ENCODE measurements at regions not wholly inside any gene's neighbourhood (a gene's known extent, or its start where the extent isn't known, plus 50 kb on each side); places are given as distances from the start of the nearest gene placed in this dataset.
A peak's percentile ranks its signal among the peaks of the same experiment; 100 is the strongest.
"Not testable (repeated sequence)": the region's sequence is repeated elsewhere in the genome, so short reads cannot be mapped to it uniquely, and the experiment has no call there.

GRCh38 chr2:223294756-223295155 lies 242.8 kb downstream of the KCNE4 start:
- H3K27ac Mint-ChIP-seq (ENCODE audit: unreplicated experiment), result no peak overlapping the region
- Histone ChIP-seq H3K4me3 (ENCODE audit: insufficient read depth, low read depth, low read length) (no peak overlapping the region), H3K27ac (ENCODE audit: low read depth, low read length) (no peak overlapping the region), H3K36me3 (ENCODE audit: insufficient read depth, low read length) (no peaks in the 10 kb centered on the region), H3K9ac (ENCODE audit: low read length) (no peak overlapping the region), H3K79me2 (ENCODE audit: insufficient read depth, low read length) (no peaks in the 10 kb centered on the region), H4K20me1 (ENCODE audit: insufficient read depth, low read length) (no peaks in the 10 kb centered on the region), H3K4me1 (ENCODE audit: insufficient read depth, low read length) (no peaks in the 10 kb centered on the region), H3K27me3 (ENCODE audit: insufficient read depth, low read length) (no peaks in the 10 kb centered on the region), H3K9me3 (ENCODE audit: insufficient read depth, low read depth, low read length) (no peaks in the 10 kb centered on the region), H2AFZ (ENCODE audit: low read depth, low read length) (no peak overlapping the region), H3K4me2 (ENCODE audit: low read length) (no peak overlapping the region)
- peaks cover 13% of the 10 kb centered on the region for H3K9me3 Mint-ChIP-seq (ENCODE audit: unreplicated experiment)
- TF ChIP-seq CTCF (IDR thresholded peaks at IDR 0.05; ENCODE audit: insufficient read depth, low read depth, low read length) (no peak), EZH2 (IDR thresholded peaks at IDR 0.05; ENCODE audit: insufficient read depth, low read length) (no peak)
- no peaks in the 10 kb centered on the region for H3K36me3 Mint-ChIP-seq (ENCODE audit: low read depth, unreplicated experiment)
- no peaks in the 10 kb centered on the region for H3K4me1 Mint-ChIP-seq (ENCODE audit: low read depth, unreplicated experiment)
- H3K4me3 Mint-ChIP-seq (ENCODE audit: unreplicated experiment), result no peak overlapping the region
- H3K27me3 Mint-ChIP-seq (ENCODE audit: low read depth, unreplicated experiment), result no peaks in the 10 kb centered on the region
- DNase-seq (ENCODE audit: low read depth) (no peak), FAIRE-seq (no peak)

DNA sequence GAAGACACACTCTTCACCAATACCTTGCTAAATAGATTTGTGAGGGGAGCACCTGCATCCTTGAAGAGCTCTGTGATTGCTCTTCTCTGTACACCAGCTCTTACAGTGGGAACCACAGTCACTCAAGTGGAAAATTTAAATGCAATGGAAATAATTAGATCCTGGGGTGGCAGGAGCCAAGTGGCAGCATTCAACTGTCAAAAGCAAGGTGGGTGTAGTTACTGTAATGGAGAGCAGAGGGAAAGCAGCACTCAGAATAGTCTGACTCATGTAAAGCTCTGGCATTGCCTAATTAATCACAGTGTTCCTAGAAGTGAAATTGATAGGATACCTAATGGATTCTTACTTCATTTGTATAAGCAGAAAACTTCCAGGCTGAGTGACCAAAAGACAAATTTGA lies 245.8 kb downstream of the KCNE4 start:
- Histone ChIP-seq H3K4me3 (ENCODE audit: insufficient read depth, low read depth, low read length) (no peak overlapping the region), H3K9me3 (ENCODE audit: insufficient read depth, low read depth, low read length) (no peaks in the 10 kb centered on the region), H3K4me2 (ENCODE audit: low read length) (no peak overlapping the region), H3K4me1 (ENCODE audit: insufficient read depth, low read length) (no peaks in the 10 kb centered on the region), H3K79me2 (ENCODE audit: insufficient read depth, low read length) (no peaks in the 10 kb centered on the region), H4K20me1 (ENCODE audit: insufficient read depth, low read length) (no peaks in the 10 kb centered on the region), H3K27me3 (ENCODE audit: insufficient read depth, low read length) (no peaks in the 10 kb centered on the region), H2AFZ (ENCODE audit: low read depth, low read length) (no peak overlapping the region), H3K27ac (ENCODE audit: low read depth, low read length) (no peak overlapping the region), H3K36me3 (ENCODE audit: insufficient read depth, low read length) (no peaks in the 10 kb centered on the region), H3K9ac (ENCODE audit: low read length) (no peak overlapping the region)
- H3K27ac Mint-ChIP-seq (ENCODE audit: unreplicated experiment), result no peak overlapping the region
- H3K27me3 Mint-ChIP-seq (ENCODE audit: low read depth, unreplicated experiment), result no peaks in the 10 kb centered on the region
- DNase-seq (ENCODE audit: low read depth) (peak; percentile 55), FAIRE-seq (no peak)
- no peaks in the 10 kb centered on the region for H3K36me3 Mint-ChIP-seq (ENCODE audit: low read depth, unreplicated experiment)
- H3K4me1 Mint-ChIP-seq (ENCODE audit: low read depth, unreplicated experiment), result peaks cover 4% of the 10 kb centered on the region
- H3K4me3 Mint-ChIP-seq (ENCODE audit: unreplicated experiment), result no peak overlapping the region
- no peaks in the 10 kb centered on the region for H3K9me3 Mint-ChIP-seq (ENCODE audit: unreplicated experiment)
- TF ChIP-seq CTCF (IDR thresholded peaks at IDR 0.05; ENCODE audit: insufficient read depth, low read depth, low read length), result no peak
- no peak for TF ChIP-seq EZH2 (IDR thresholded peaks at IDR 0.05; ENCODE audit: insufficient read depth, low read length)

DNA sequence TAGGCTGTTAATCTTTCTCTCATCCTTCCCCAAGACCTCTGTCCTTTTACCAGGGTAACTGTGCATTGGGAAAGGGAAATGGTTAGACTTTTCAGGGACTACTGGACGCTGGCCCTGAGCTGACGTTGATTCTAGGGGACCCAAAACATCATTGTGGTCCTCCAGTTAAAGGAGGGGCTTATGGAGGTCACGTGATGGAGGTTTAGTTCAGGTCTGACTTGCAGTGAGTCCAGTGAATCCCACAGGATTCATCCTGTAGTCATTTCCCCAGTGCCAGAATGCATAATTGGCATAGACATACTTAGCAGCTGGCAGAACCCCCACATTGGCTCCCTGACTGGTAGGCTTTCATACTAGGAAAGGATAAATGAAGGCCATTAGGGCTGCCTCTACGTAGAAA lies 246.3 kb downstream of the KCNE4 start:
- not testable (repeated sequence) for H3K9me3 ChIP-seq (ENCODE audit: insufficient read depth, low read depth, low read length); H3K4me3 Mint-ChIP-seq (ENCODE audit: unreplicated experiment); H4K20me1 ChIP-seq (ENCODE audit: insufficient read depth, low read length); H3K9me3 Mint-ChIP-seq (ENCODE audit: unreplicated experiment); H3K36me3 Mint-ChIP-seq (ENCODE audit: low read depth, unreplicated experiment); H3K27me3 ChIP-seq (ENCODE audit: insufficient read depth, low read length); H2AFZ ChIP-seq (ENCODE audit: low read depth, low read length); H3K4me2 ChIP-seq (ENCODE audit: low read length); H3K27ac Mint-ChIP-seq (ENCODE audit: unreplicated experiment); H3K4me1 ChIP-seq (ENCODE audit: insufficient read depth, low read length); H3K4me3 ChIP-seq (ENCODE audit: insufficient read depth, low read depth, low read length); H3K36me3 ChIP-seq (ENCODE audit: insufficient read depth, low read length); FAIRE-seq; H3K79me2 ChIP-seq (ENCODE audit: insufficient read depth, low read length); H3K4me1 Mint-ChIP-seq (ENCODE audit: low read depth, unreplicated experiment); H3K27ac ChIP-seq (ENCODE audit: low read depth, low read length); H3K27me3 Mint-ChIP-seq (ENCODE audit: low read depth, unreplicated experiment); DNase-seq (ENCODE audit: low read depth); H3K9ac ChIP-seq (ENCODE audit: low read length)
